ENCODE measurements at regions not wholly inside any gene's neighbourhood (a gene's known extent, or its start where the extent isn't known, plus 50 kb on each side); places are given as distances from the start of the nearest gene placed in this dataset.

- TF ChIP-seq, protein P1, sequence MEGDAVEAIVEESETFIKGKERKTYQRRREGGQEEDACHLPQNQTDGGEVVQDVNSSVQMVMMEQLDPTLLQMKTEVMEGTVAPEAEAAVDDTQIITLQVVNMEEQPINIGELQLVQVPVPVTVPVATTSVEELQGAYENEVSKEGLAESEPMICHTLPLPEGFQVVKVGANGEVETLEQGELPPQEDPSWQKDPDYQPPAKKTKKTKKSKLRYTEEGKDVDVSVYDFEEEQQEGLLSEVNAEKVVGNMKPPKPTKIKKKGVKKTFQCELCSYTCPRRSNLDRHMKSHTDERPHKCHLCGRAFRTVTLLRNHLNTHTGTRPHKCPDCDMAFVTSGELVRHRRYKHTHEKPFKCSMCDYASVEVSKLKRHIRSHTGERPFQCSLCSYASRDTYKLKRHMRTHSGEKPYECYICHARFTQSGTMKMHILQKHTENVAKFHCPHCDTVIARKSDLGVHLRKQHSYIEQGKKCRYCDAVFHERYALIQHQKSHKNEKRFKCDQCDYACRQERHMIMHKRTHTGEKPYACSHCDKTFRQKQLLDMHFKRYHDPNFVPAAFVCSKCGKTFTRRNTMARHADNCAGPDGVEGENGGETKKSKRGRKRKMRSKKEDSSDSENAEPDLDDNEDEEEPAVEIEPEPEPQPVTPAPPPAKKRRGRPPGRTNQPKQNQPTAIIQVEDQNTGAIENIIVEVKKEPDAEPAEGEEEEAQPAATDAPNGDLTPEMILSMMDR (conservative IDR thresholded peaks at IDR 0.05; ENCODE audit: low read depth): no peak
- ChIA-PET POLR2A (ENCODE audit: low non-redundant PET) (no interaction called here), CTCF (no interaction called here)
- H3K27ac ChIP-seq: no peak overlapping the region
- DNase-seq (ENCODE audit: low spot score): no peak
Observed at GRCh38 chr10:3339531-3339950, 167.0 kb upstream of the PITRM1 start.

GRCh38 chr10:3339121-3339520, 166.5 kb upstream of the PITRM1 start:
- TF ChIP-seq, protein P1 (conservative IDR thresholded peaks at IDR 0.05; ENCODE audit: low read depth): no peak
- no peak for DNase-seq (ENCODE audit: low spot score)
- ChIA-PET CTCF (no interaction called here), POLR2A (ENCODE audit: low non-redundant PET) (no interaction called here)
- no peak overlapping the region for H3K27ac ChIP-seq

DNA sequence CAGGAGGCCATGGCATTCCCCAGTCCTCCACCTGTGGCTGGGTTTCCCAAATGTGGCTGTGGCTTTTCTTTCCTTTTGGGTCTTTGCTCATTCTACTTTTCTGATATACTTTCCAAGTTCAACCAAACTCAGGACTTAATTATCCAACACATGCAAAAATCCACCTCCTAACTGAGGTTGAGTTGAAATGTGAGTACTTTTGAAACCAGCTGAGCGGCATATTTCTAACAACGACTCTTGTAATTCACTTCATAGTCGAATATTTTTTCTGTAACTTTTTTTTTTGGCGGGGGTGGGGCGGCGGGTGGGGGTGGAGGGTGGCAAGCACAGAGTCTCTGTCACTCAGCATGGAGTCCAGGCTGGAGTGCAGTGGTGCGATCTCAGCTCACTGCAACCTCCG, 165.2 kb upstream of the PITRM1 start:
- H3K27ac ChIP-seq: no peak overlapping the region
- POLR2A ChIA-PET (ENCODE audit: low non-redundant PET): no interaction called here
- TF ChIP-seq, protein P1 (conservative IDR thresholded peaks at IDR 0.05; ENCODE audit: low read depth): no peak
- DNase-seq (ENCODE audit: low spot score): no peak
- CTCF ChIA-PET: no interaction called here

- CTCF ChIA-PET: no interaction called here
Observed at GRCh38 chr10:3336673-3337293, 164.2 kb upstream of the PITRM1 start.

DNA sequence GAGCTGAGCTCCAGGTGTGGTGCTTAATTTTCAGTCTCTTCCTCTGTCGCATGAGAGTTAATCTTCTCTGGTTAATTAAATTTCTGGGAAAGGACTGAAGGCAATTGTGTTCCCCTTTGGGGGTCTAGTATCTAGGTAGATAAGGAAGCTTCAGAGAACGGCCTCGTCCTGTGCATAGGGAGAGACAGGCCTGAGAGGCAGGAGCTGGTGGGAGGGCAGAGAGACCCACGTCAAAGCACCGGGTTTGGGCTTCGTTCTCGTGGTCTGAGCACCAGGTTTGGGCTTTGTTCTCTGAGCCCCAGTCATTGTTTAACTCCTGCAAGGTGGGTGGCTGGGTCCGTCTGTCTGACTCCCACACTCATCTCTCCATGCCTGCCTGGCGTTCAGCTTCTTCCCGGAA, 160.8 kb upstream of the PITRM1 start:
- H3K27ac ChIP-seq: no peak overlapping the region
- DNase-seq (ENCODE audit: low spot score): no peak
- ChIA-PET CTCF (interaction anchor here (0.6 kb wide), 1 partner anchor 1739 kb away, joined by 4 read pairs; no protein-coding TSS in a partner anchor), POLR2A (ENCODE audit: low non-redundant PET) (no interaction called here)
- TF ChIP-seq, protein P1 (conservative IDR thresholded peaks at IDR 0.05; ENCODE audit: low read depth): no peak

More at GRCh38 chr10:3336673-3337293, 164.2 kb upstream of the PITRM1 start:
- POLR2A ChIA-PET (ENCODE audit: low non-redundant PET): no interaction called here
- TF ChIP-seq, protein P1 (conservative IDR thresholded peaks at IDR 0.05; ENCODE audit: low read depth): no peak
- H3K27ac ChIP-seq: no peak overlapping the region
- no peak for DNase-seq (ENCODE audit: low spot score)

DNA sequence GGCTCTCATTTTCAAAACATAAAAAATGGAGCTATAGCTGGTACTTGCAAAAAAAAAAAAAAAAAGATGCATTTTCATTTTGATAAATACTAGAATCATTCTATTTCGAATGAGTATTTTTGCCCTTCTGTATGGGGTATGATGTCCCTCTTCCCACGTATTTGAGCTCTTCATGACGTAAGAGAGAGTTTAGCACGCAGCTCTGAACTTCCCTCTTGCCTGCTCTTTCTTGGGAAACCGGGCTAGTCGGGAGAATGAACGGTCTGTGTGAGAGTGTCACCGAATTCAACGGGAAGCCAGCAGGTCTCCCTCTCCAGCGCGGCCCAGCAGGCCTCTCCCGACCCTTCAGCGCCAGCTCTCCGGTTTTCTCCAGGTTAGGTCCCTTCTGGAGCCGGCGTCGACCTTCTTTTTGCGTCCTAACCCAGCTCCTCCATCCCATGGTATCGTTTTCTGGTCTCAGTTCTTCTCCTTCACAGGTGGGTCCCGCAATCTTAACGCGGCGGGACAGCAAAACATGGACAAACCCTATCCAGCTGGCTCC, 159.2 kb upstream of the PITRM1 start:
- POLR2A ChIA-PET (ENCODE audit: low non-redundant PET): no interaction called here
- no peak overlapping the region for H3K27ac ChIP-seq
- CTCF ChIA-PET: interaction anchor here (0.6 kb wide), 1 partner anchor 145 kb away, joined by 3 read pairs; no protein-coding TSS in a partner anchor
- no peak for DNase-seq (ENCODE audit: low spot score)
- TF ChIP-seq, protein P1 (conservative IDR thresholded peaks at IDR 0.05; ENCODE audit: low read depth): no peak
